ENCODE measurements at regions not wholly inside any gene's neighbourhood (a gene's known extent, or its start where the extent isn't known, plus 50 kb on each side); places are given as distances from the start of the nearest gene placed in this dataset.
"Not testable (repeated sequence)": the region's sequence is repeated elsewhere in the genome, so short reads cannot be mapped to it uniquely, and the experiment has no call there.

DNA sequence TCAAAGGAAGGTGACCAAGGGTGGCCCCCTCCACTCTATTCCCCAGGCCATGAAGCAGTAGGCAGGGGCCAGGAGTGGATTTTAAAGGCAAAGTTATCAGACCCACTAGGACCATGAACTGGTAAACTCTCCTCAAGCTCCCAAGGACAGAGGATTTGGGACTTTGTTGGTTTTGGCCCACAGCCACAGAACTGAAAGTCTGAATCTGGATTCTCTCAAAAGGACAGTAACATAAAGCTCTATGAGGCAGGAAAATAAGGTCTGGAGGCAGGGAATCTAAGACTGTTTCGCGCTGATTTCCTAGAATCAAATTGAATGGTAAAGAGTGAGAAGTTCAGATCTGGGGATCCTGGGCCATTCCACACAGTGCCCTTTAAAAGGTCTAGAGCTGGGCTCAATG lies 91.3 kb upstream of the C2CD4B start:
- TF ChIP-seq, protein P1, sequence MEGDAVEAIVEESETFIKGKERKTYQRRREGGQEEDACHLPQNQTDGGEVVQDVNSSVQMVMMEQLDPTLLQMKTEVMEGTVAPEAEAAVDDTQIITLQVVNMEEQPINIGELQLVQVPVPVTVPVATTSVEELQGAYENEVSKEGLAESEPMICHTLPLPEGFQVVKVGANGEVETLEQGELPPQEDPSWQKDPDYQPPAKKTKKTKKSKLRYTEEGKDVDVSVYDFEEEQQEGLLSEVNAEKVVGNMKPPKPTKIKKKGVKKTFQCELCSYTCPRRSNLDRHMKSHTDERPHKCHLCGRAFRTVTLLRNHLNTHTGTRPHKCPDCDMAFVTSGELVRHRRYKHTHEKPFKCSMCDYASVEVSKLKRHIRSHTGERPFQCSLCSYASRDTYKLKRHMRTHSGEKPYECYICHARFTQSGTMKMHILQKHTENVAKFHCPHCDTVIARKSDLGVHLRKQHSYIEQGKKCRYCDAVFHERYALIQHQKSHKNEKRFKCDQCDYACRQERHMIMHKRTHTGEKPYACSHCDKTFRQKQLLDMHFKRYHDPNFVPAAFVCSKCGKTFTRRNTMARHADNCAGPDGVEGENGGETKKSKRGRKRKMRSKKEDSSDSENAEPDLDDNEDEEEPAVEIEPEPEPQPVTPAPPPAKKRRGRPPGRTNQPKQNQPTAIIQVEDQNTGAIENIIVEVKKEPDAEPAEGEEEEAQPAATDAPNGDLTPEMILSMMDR (IDR thresholded peaks at IDR 0.05; ENCODE audit: insufficient read depth, low read depth, low read length): not testable (repeated sequence)
- TF ChIP-seq EZH2 (IDR thresholded peaks at IDR 0.05; ENCODE audit: insufficient read depth, low read length): not testable (repeated sequence)
